Parathyroid adenoma (tissue), 2 donors: ENCODE measurements at regions not wholly inside any gene's neighbourhood (a gene's known extent, or its start where the extent isn't known, plus 50 kb on each side); places are given as distances from the start of the nearest gene placed in this dataset.
"Not testable (repeated sequence)": the region's sequence is repeated elsewhere in the genome, so short reads cannot be mapped to it uniquely, and the experiment has no call there.

Experiments used
- H2AFZ ChIP-seq: fragments of 300-600 bp; sonication (generic); one replicate; pipeline ENCODE4 v1.7.0; 2017; ENCODE audit warnings: antibody characterized with exemption, mild to moderate bottlenecking
- H3K27ac ChIP-seq: fragments of 300-600 bp; sonication (generic); one replicate; pipeline ENCODE4 v1.7.0; 2017
- H3K27me3 ChIP-seq: fragments of 300-600 bp; sonication (generic); one replicate; pipeline ENCODE4 v1.7.0; 2017; ENCODE audit warnings: low read length; ENCODE audit not compliant: control insufficient read depth, insufficient read depth
- H3K36me3 ChIP-seq: fragments of 300-600 bp; sonication (generic); one replicate; pipeline ENCODE4 v1.7.0; 2017; ENCODE audit warnings: low read length; ENCODE audit not compliant: control insufficient read depth, insufficient read depth
- H3K4me1 ChIP-seq: fragments of 300-600 bp; sonication (generic); one replicate; pipeline ENCODE4 v1.7.0; 2017; ENCODE audit warnings: control low read depth
- H3K4me2 ChIP-seq: fragments of 300-600 bp; sonication (generic); one replicate; pipeline ENCODE4 v1.7.0; 2017; ENCODE audit warnings: low read length
- H3K4me3 ChIP-seq: fragments of 300-600 bp; sonication (generic); one replicate; pipeline ENCODE4 v1.7.0; 2017; ENCODE audit warnings: low read depth, low read length
- H3K79me2 ChIP-seq: fragments of 300-600 bp; sonication (generic); one replicate; pipeline ENCODE4 v1.7.0; 2017; ENCODE audit warnings: control low read depth
- H3K9ac ChIP-seq: fragments of 300-600 bp; sonication (generic); one replicate; pipeline ENCODE4 v1.7.0; 2017; ENCODE audit warnings: mild to moderate bottlenecking
- H3K9me3 ChIP-seq: fragments of 300-600 bp; sonication (generic); one replicate; pipeline ENCODE4 v1.7.0; 2017; ENCODE audit warnings: low read length; ENCODE audit not compliant: control insufficient read depth
- CTCF ChIP-seq: fragments of 300-600 bp; sonication (generic); IDR thresholded peaks from one replicate; pipeline ENCODE4 v1.7.0; 2017; ENCODE audit warnings: antibody characterized with exemption, mild to moderate bottlenecking
- donor health status: primary hyperparathyroidism.

- not testable (repeated sequence) for H3K9ac ChIP-seq, H3K27me3 ChIP-seq, H3K4me3 ChIP-seq, H3K9me3 ChIP-seq, H3K27ac ChIP-seq, H2AFZ ChIP-seq, H3K4me2 ChIP-seq, H3K4me1 ChIP-seq, H3K79me2 ChIP-seq, H3K36me3 ChIP-seq
Measured at GRCh38 chr19:14293101-14293815, 87.3 kb upstream of the ADGRL1 start.

- H3K27me3 ChIP-seq, H3K79me2 ChIP-seq, H3K9me3 ChIP-seq, H3K4me3 ChIP-seq, H3K4me2 ChIP-seq, H3K27ac ChIP-seq, H3K36me3 ChIP-seq, H2AFZ ChIP-seq, H3K4me1 ChIP-seq, H3K9ac ChIP-seq: not testable (repeated sequence)
Measured at GRCh38 chr19:14289810-14290209, 83.8 kb upstream of the ADGRL1 start.

- not testable (repeated sequence) for H3K27me3 ChIP-seq, H3K4me3 ChIP-seq, H3K9me3 ChIP-seq, H3K36me3 ChIP-seq, H3K27ac ChIP-seq, H3K79me2 ChIP-seq, H3K4me2 ChIP-seq, H3K9ac ChIP-seq, H2AFZ ChIP-seq, H3K4me1 ChIP-seq
Measured at GRCh38 chr19:14287837-14288236, 81.9 kb upstream of the ADGRL1 start.

- not testable (repeated sequence) for H3K9me3 ChIP-seq, H2AFZ ChIP-seq, H3K4me3 ChIP-seq, H3K79me2 ChIP-seq, H3K9ac ChIP-seq, H3K4me2 ChIP-seq, H3K27me3 ChIP-seq, H3K27ac ChIP-seq, H3K4me1 ChIP-seq, H3K36me3 ChIP-seq
Measured at GRCh38 chr19:14286594-14286993, 80.6 kb upstream of the ADGRL1 start.

GRCh38 chr19:14285726-14286125, 79.8 kb upstream of the ADGRL1 start:
- not testable (repeated sequence) for H3K9me3 ChIP-seq, H3K9ac ChIP-seq, H2AFZ ChIP-seq

GRCh38 chr19:14283813-14284520, 78.0 kb upstream of the ADGRL1 start:
- H3K36me3 ChIP-seq, H2AFZ ChIP-seq, H3K4me2 ChIP-seq, H3K4me1 ChIP-seq, H3K27ac ChIP-seq, H3K9ac ChIP-seq, H3K79me2 ChIP-seq, H3K9me3 ChIP-seq, H3K27me3 ChIP-seq, H3K4me3 ChIP-seq: not testable (repeated sequence)

More at GRCh38 chr19:14285726-14286125, 79.8 kb upstream of the ADGRL1 start:
- H3K4me3 ChIP-seq, H3K4me1 ChIP-seq, H3K27ac ChIP-seq, H3K4me2 ChIP-seq, H3K79me2 ChIP-seq, H3K36me3 ChIP-seq, H3K27me3 ChIP-seq: not testable (repeated sequence)

- not testable (repeated sequence) for H3K27ac ChIP-seq, H2AFZ ChIP-seq, H3K9ac ChIP-seq, H3K27me3 ChIP-seq, H3K4me3 ChIP-seq, H3K4me2 ChIP-seq, H3K79me2 ChIP-seq, H3K4me1 ChIP-seq, H3K36me3 ChIP-seq, H3K9me3 ChIP-seq
Measured at GRCh38 chr19:14279270-14279669, 73.3 kb upstream of the ADGRL1 start.

- Histone ChIP-seq H3K4me2 (no peak overlapping the region), H3K4me3 (no peak overlapping the region), H3K9ac (no peak overlapping the region), H3K79me2 (no peaks in the 10 kb centered on the region), H3K9me3 (no peaks in the 10 kb centered on the region), H3K27me3 (no peaks in the 10 kb centered on the region), H2AFZ (no peak overlapping the region), H3K36me3 (no peaks in the 10 kb centered on the region), H3K4me1 (no peaks in the 10 kb centered on the region), H3K27ac (no peak overlapping the region)
- TF ChIP-seq CTCF: no peak
Measured at GRCh38 chr19:14277608-14278007, 71.6 kb upstream of the ADGRL1 start.

- not testable (repeated sequence) for H2AFZ ChIP-seq, H3K79me2 ChIP-seq, H3K9me3 ChIP-seq, H3K9ac ChIP-seq, H3K36me3 ChIP-seq, H3K4me3 ChIP-seq, H3K27me3 ChIP-seq, H3K4me1 ChIP-seq, H3K4me2 ChIP-seq, H3K27ac ChIP-seq
Measured at GRCh38 chr19:14275823-14276222, 69.9 kb upstream of the ADGRL1 start.
